GM12874 (cell line): ENCODE measurements at regions not wholly inside any gene's neighbourhood (a gene's known extent, or its start where the extent isn't known, plus 50 kb on each side); places are given as distances from the start of the nearest gene placed in this dataset.

Source experiments
- CTCF ChIP-seq: IDR thresholded peaks from 2 replicates; pipeline ENCODE4 v1.5.1; 2011; ENCODE audit warnings: low read depth, mild to moderate bottlenecking, control low read depth, low read length, moderate library complexity; ENCODE audit not compliant: insufficient read depth

- no peak for TF ChIP-seq CTCF
These were observed 350.5 kb upstream of the DPP6 start for GRCh38 chr7:153701678-153702077.

- TF ChIP-seq CTCF, result no peak
These were observed 279.2 kb upstream of the DPP6 start for GRCh38 chr7:153772966-153773365.

- no peak for TF ChIP-seq CTCF
These were observed 244.1 kb upstream of the DPP6 start for GRCh38 chr7:153808117-153808516.

- no peak for TF ChIP-seq CTCF
These were observed 222.7 kb upstream of the DPP6 start for GRCh38 chr7:153829525-153829924.

- no peak for TF ChIP-seq CTCF
These were observed 220.0 kb upstream of the DPP6 start for GRCh38 chr7:153832160-153832559.

GRCh38 chr7:153835103-153835502, 217.1 kb upstream of the DPP6 start:
- TF ChIP-seq CTCF, result no peak

GRCh38 chr7:153835712-153836265, 216.4 kb upstream of the DPP6 start:
- TF ChIP-seq CTCF, result no peak
